ENCODE measurements at regions not wholly inside any gene's neighbourhood (a gene's known extent, or its start where the extent isn't known, plus 50 kb on each side); places are given as distances from the start of the nearest gene placed in this dataset.

DNA sequence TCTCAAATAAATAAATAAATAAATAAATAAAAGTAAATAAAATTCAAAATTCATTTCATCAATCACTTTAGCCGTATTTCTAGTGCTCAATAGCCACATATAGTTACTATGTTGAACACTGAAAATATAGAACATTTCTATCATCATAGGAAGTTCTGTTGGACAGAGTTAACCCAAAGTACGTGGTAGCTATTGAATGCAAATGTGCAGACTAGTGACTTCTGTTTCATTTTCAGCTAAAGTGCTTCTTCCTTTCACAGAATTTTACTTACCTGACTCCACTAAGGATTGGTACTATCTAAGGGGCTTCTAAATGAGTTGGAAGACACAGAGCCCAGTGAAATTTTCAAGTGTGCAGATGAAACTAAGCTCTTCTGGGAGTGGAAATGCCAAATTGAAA is 1208.3 kb downstream of the MAT2B start:
- Histone ChIP-seq H2AFZ (ENCODE audit: low read depth, low read length, severe bottlenecking) (no peak overlapping the region), H4K20me1 (ENCODE audit: low read depth, low read length) (no peaks in the 10 kb centered on the region), H3K27me3 (ENCODE audit: low read length) (no peaks in the 10 kb centered on the region), H3K9ac (ENCODE audit: low read length) (no peak overlapping the region), H3K4me3 (ENCODE audit: insufficient read depth, low read length, poor library complexity, severe bottlenecking) (no peak overlapping the region), H3K36me3 (ENCODE audit: low read length) (no peaks in the 10 kb centered on the region; the same call in 1 of the 2 replicates), H3K9me3 (ENCODE audit: insufficient read depth, low read length) (no peaks in the 10 kb centered on the region), H3K79me2 (ENCODE audit: insufficient read depth, low read length) (no peaks in the 10 kb centered on the region), H3K9me2 (replicated peaks; ENCODE audit: insufficient read depth, low read length) (no peaks in the 10 kb centered on the region), H3F3A (ENCODE audit: insufficient read depth) (no peaks in the 10 kb centered on the region), H3K27ac (ENCODE audit: low read depth, low read length) (no peak overlapping the region), H3K4me2 (ENCODE audit: low read depth, low read length, poor library complexity, severe bottlenecking) (no peak overlapping the region)
- no peak for TF ChIP-seq EZH2phosphoT487 (conservative IDR thresholded peaks at IDR 0.05; ENCODE audit: low read length)
- TF ChIP-seq, protein P1, sequence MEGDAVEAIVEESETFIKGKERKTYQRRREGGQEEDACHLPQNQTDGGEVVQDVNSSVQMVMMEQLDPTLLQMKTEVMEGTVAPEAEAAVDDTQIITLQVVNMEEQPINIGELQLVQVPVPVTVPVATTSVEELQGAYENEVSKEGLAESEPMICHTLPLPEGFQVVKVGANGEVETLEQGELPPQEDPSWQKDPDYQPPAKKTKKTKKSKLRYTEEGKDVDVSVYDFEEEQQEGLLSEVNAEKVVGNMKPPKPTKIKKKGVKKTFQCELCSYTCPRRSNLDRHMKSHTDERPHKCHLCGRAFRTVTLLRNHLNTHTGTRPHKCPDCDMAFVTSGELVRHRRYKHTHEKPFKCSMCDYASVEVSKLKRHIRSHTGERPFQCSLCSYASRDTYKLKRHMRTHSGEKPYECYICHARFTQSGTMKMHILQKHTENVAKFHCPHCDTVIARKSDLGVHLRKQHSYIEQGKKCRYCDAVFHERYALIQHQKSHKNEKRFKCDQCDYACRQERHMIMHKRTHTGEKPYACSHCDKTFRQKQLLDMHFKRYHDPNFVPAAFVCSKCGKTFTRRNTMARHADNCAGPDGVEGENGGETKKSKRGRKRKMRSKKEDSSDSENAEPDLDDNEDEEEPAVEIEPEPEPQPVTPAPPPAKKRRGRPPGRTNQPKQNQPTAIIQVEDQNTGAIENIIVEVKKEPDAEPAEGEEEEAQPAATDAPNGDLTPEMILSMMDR (IDR thresholded peaks at IDR 0.05; ENCODE audit: insufficient read depth, low read length, poor library complexity, severe bottlenecking) = no peak

DNA sequence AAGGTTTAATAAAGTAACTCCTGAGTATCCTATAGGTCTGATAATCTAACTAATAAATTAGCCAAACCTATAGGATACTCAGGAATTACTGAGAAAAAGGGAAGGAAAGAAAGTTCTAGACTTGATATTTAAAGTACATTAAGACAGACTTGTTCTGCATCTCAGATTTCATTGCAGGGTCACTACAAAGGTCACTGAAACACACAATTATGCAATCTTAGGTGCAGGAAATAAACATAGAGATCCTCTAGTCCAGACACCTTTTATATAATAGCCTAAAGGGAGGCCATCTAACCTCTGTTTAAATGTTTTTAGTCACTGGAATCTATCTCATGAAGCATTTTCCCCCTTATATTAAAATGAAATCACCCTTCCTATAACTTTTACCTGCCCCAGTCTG is 1215.7 kb downstream of the MAT2B start:
- Histone ChIP-seq H3K4me2 (ENCODE audit: low read depth, low read length, poor library complexity, severe bottlenecking) (no peak overlapping the region), H3K9me3 (ENCODE audit: insufficient read depth, low read length) (no peaks in the 10 kb centered on the region), H3K9me2 (replicated peaks; ENCODE audit: insufficient read depth, low read length) (no peaks in the 10 kb centered on the region), H3K27me3 (ENCODE audit: low read length) (no peaks in the 10 kb centered on the region), H4K20me1 (ENCODE audit: low read depth, low read length) (no peaks in the 10 kb centered on the region), H3K9ac (ENCODE audit: low read length) (no peak overlapping the region), H3K36me3 (ENCODE audit: low read length) (no peaks in the 10 kb centered on the region), H3K79me2 (ENCODE audit: insufficient read depth, low read length) (no peaks in the 10 kb centered on the region), H3K27ac (ENCODE audit: low read depth, low read length) (no peak overlapping the region), H3F3A (ENCODE audit: insufficient read depth) (no peaks in the 10 kb centered on the region), H3K4me3 (ENCODE audit: insufficient read depth, low read length, poor library complexity, severe bottlenecking) (no peak overlapping the region), H2AFZ (ENCODE audit: low read depth, low read length, severe bottlenecking) (no peak overlapping the region)
- no peak for TF ChIP-seq EZH2phosphoT487 (conservative IDR thresholded peaks at IDR 0.05; ENCODE audit: low read length)
- TF ChIP-seq, protein P1 (IDR thresholded peaks at IDR 0.05; ENCODE audit: insufficient read depth, low read length, poor library complexity, severe bottlenecking) = no peak

DNA sequence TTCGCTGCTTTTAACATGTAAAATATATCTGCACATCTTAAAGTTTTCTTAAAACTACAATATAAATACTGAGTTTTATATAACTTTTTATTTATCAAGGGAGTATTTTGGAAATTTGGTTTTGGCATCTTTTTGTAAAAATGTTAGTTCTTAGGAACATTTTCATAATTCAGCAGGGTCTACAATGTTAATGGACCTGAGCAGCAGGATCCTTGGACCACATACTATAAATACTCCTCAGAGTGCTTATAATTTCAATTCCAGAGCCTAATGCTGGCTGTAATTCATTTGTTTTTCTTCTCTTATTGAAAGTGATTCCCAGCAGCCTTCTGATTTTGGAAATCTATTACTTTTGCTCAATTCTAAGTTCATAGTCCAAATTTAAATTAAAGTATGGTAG is 1216.2 kb downstream of the MAT2B start:
- Histone ChIP-seq H3K79me2 (ENCODE audit: insufficient read depth, low read length) (no peaks in the 10 kb centered on the region), H3K4me2 (ENCODE audit: low read depth, low read length, poor library complexity, severe bottlenecking) (no peak overlapping the region), H3K36me3 (ENCODE audit: low read length) (no peaks in the 10 kb centered on the region), H3K27ac (ENCODE audit: low read depth, low read length) (no peak overlapping the region), H3K9me2 (replicated peaks; ENCODE audit: insufficient read depth, low read length) (no peaks in the 10 kb centered on the region), H4K20me1 (ENCODE audit: low read depth, low read length) (no peaks in the 10 kb centered on the region), H2AFZ (ENCODE audit: low read depth, low read length, severe bottlenecking) (no peak overlapping the region), H3K9ac (ENCODE audit: low read length) (no peak overlapping the region), H3K4me3 (ENCODE audit: insufficient read depth, low read length, poor library complexity, severe bottlenecking) (no peak overlapping the region), H3K9me3 (ENCODE audit: insufficient read depth, low read length) (no peaks in the 10 kb centered on the region), H3K27me3 (ENCODE audit: low read length) (no peaks in the 10 kb centered on the region), H3F3A (ENCODE audit: insufficient read depth) (no peaks in the 10 kb centered on the region)
- TF ChIP-seq, protein P1 (IDR thresholded peaks at IDR 0.05; ENCODE audit: insufficient read depth, low read length, poor library complexity, severe bottlenecking) = no peak
- no peak for TF ChIP-seq EZH2phosphoT487 (conservative IDR thresholded peaks at IDR 0.05; ENCODE audit: low read length)

Measured in SU-DHL-6 (cell line).